ENCODE measurements at regions not wholly inside any gene's neighbourhood (a gene's known extent, or its start where the extent isn't known, plus 50 kb on each side); places are given as distances from the start of the nearest gene placed in this dataset.

DNA sequence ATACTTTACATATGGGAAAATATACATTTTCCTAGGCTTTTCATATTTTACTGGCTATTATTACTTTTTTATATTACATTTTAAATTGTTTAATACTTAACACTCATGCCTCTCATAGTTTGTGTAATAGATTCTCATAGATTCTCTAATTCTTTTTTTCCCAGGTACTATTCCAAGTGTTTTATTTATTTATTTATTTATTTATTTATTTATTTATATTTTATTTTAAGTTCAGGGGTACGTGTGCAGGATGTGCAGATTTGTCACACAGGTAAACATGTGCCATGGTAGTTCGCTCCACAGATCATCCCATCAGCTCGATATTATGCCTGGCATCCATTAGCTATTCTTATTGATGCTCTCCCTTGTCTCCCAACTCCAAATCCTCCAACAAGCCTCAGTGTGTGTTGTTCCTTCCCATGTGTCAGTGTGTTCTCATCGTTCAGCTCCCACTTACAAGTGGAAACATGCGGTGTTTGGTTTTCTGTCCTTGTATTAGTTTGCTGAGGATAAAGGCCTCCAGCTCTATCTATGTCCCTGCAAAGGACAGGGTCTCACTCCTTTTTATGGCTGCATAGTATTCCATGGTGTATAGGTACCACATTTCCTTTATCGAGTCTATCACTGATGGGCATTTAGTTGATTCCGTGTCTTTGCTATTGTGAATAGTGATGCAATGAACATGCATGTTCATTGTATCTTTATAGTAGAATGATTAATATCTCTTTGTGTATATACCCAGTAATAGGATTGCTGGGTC is 205.4 kb upstream of the P2RY1 start:
- TF ChIP-seq SUZ12 (IDR thresholded peaks at IDR 0.05; ENCODE audit: extremely low read depth, insufficient read depth, insufficient read length) (no peak), YY1 (IDR thresholded peaks at IDR 0.05; ENCODE audit: insufficient read depth, insufficient read length) (no peak), ZNF274 (IDR thresholded peaks at IDR 0.05; ENCODE audit: low read depth, low read length) (no peak)
- Histone ChIP-seq H3K9me3 (ENCODE audit: insufficient read depth, low read length) (0 out of 2 replicates have a peak, but pooled peaks cover 4% of the 10 kb centered on the region), H3K9ac (ENCODE audit: insufficient read length, low read depth) (no peak overlapping the region), H3K4me3 (ENCODE audit: insufficient read length, low read depth) (no peak overlapping the region), H3K4me1 (ENCODE audit: insufficient read depth, insufficient read length) (no peaks in the 10 kb centered on the region), H3K27me3 (ENCODE audit: insufficient read depth, insufficient read length) (no peaks in the 10 kb centered on the region), H3K36me3 (ENCODE audit: insufficient read depth, insufficient read length, low read length) (no peaks in the 10 kb centered on the region)
- no peak for DNase-seq (ENCODE audit: low read depth, low spot score)

GRCh38 chr3:152635389-152635788 is 199.5 kb upstream of the P2RY1 start:
- TF ChIP-seq ZNF274 (IDR thresholded peaks at IDR 0.05; ENCODE audit: low read depth, low read length) (no peak), SUZ12 (IDR thresholded peaks at IDR 0.05; ENCODE audit: extremely low read depth, insufficient read depth, insufficient read length) (no peak), YY1 (IDR thresholded peaks at IDR 0.05; ENCODE audit: insufficient read depth, insufficient read length) (no peak)
- no peak overlapping the region for H3K4me3 ChIP-seq (ENCODE audit: insufficient read length, low read depth)

DNA sequence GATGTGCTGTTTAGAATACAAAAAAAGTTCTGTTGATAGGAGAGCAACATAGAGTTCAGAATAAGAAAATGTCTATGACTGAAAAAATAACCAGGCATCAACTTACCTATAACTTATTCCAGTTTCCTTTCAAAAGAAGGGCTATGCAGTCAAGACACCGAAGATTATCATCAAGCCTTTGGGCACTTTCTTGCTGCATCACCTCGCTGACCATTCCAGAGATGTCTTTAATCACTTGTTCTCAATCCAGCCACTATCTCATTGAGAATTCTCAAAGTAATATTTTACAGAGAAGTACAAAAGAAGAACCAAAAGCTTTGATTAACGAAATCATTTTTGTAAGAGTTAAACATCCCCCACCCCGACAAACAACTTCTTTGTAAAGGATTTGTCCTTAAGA is 198.3 kb upstream of the P2RY1 start:
- Histone ChIP-seq H3K4me3 (ENCODE audit: insufficient read length, low read depth) (no peak overlapping the region), H3K4me1 (ENCODE audit: insufficient read depth, insufficient read length) (no peaks in the 10 kb centered on the region), H3K9me3 (ENCODE audit: insufficient read depth, low read length) (no peaks in the 10 kb centered on the region), H3K36me3 (ENCODE audit: insufficient read depth, insufficient read length, low read length) (no peaks in the 10 kb centered on the region), H3K27me3 (ENCODE audit: insufficient read depth, insufficient read length) (no peaks in the 10 kb centered on the region), H3K9ac (ENCODE audit: insufficient read length, low read depth) (no peak overlapping the region)
- DNase-seq (ENCODE audit: low read depth, low spot score): no peak
- no peak for TF ChIP-seq SUZ12 (IDR thresholded peaks at IDR 0.05; ENCODE audit: extremely low read depth, insufficient read depth, insufficient read length)
- no peak for TF ChIP-seq YY1 (IDR thresholded peaks at IDR 0.05; ENCODE audit: insufficient read depth, insufficient read length)
- no peak for TF ChIP-seq ZNF274 (IDR thresholded peaks at IDR 0.05; ENCODE audit: low read depth, low read length)

More at GRCh38 chr3:152635389-152635788, 199.5 kb upstream of the P2RY1 start:
- Histone ChIP-seq H3K36me3 (ENCODE audit: insufficient read depth, insufficient read length, low read length) (no peaks in the 10 kb centered on the region), H3K9me3 (ENCODE audit: insufficient read depth, low read length) (no peaks in the 10 kb centered on the region), H3K27me3 (ENCODE audit: insufficient read depth, insufficient read length) (no peaks in the 10 kb centered on the region), H3K9ac (ENCODE audit: insufficient read length, low read depth) (no peak overlapping the region), H3K4me1 (ENCODE audit: insufficient read depth, insufficient read length) (no peaks in the 10 kb centered on the region)
- no peak for DNase-seq (ENCODE audit: low read depth, low spot score)

GRCh38 chr3:152638214-152638613 is 196.7 kb upstream of the P2RY1 start:
- Histone ChIP-seq H3K9ac (ENCODE audit: insufficient read length, low read depth) (no peak overlapping the region), H3K9me3 (ENCODE audit: insufficient read depth, low read length) (no peaks in the 10 kb centered on the region), H3K4me3 (ENCODE audit: insufficient read length, low read depth) (no peak overlapping the region), H3K36me3 (ENCODE audit: insufficient read depth, insufficient read length, low read length) (no peaks in the 10 kb centered on the region), H3K4me1 (ENCODE audit: insufficient read depth, insufficient read length) (no peaks in the 10 kb centered on the region), H3K27me3 (ENCODE audit: insufficient read depth, insufficient read length) (no peaks in the 10 kb centered on the region)
- no peak for DNase-seq (ENCODE audit: low read depth, low spot score)
- no peak for TF ChIP-seq ZNF274 (IDR thresholded peaks at IDR 0.05; ENCODE audit: low read depth, low read length)
- no peak for TF ChIP-seq SUZ12 (IDR thresholded peaks at IDR 0.05; ENCODE audit: extremely low read depth, insufficient read depth, insufficient read length)
- no peak for TF ChIP-seq YY1 (IDR thresholded peaks at IDR 0.05; ENCODE audit: insufficient read depth, insufficient read length)

GRCh38 chr3:152638707-152639450 is 196.1 kb upstream of the P2RY1 start:
- TF ChIP-seq YY1 (IDR thresholded peaks at IDR 0.05; ENCODE audit: insufficient read depth, insufficient read length): no peak
- TF ChIP-seq ZNF274 (IDR thresholded peaks at IDR 0.05; ENCODE audit: low read depth, low read length): no peak
- no peak for TF ChIP-seq SUZ12 (IDR thresholded peaks at IDR 0.05; ENCODE audit: extremely low read depth, insufficient read depth, insufficient read length)
- Histone ChIP-seq H3K36me3 (ENCODE audit: insufficient read depth, insufficient read length, low read length) (no peaks in the 10 kb centered on the region), H3K9me3 (ENCODE audit: insufficient read depth, low read length) (no peaks in the 10 kb centered on the region), H3K27me3 (ENCODE audit: insufficient read depth, insufficient read length) (no peaks in the 10 kb centered on the region), H3K4me3 (ENCODE audit: insufficient read length, low read depth) (no peak overlapping the region), H3K9ac (ENCODE audit: insufficient read length, low read depth) (no peak overlapping the region), H3K4me1 (ENCODE audit: insufficient read depth, insufficient read length) (no peaks in the 10 kb centered on the region)
- no peak for DNase-seq (ENCODE audit: low read depth, low spot score)

DNA sequence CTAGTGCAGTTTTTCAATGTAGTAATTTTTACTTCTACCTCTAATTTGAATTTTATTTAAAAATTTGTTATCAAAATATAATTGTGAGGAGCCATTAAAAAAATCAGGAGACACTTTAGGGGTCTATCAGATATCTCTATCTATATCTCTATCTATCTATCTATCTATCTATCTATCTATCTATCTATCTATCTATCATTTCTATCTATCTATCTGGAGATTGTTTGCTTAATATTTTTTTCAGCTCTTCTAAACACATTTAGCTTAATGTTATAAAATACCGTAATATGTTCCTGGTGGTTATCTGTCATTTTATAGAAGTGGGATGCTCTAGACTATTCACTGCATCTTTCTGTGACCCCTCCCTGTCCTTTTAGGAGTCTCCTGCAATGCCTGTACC is 193.7 kb upstream of the P2RY1 start:
- no peak overlapping the region for H3K4me3 ChIP-seq (ENCODE audit: insufficient read length, low read depth)

DNA sequence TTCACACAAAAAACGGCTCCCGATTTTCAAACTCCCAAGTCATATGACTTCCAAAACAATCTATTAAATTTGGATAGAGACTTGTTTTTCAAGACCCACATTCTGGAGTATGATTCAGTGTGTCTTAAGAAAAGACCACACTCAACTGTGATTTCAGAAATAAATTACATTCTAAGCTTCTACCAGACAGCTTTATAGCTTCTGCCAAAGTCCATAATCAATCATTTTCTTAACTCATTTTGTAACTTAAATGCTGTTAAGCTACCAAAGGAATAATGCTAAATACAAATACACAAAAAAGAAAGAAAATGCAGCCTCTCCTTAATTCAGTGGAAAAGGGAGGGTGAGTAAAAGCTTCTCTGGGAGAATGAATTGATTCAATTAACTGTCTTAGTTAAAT is 192.3 kb upstream of the P2RY1 start:
- Histone ChIP-seq H3K9ac (ENCODE audit: insufficient read length, low read depth) (no peak overlapping the region), H3K9me3 (ENCODE audit: insufficient read depth, low read length) (no peaks in the 10 kb centered on the region; the same call in 1 of the 2 replicates), H3K27me3 (ENCODE audit: insufficient read depth, insufficient read length) (no peaks in the 10 kb centered on the region), H3K4me3 (ENCODE audit: insufficient read length, low read depth) (no peak overlapping the region), H3K4me1 (ENCODE audit: insufficient read depth, insufficient read length) (no peaks in the 10 kb centered on the region), H3K36me3 (ENCODE audit: insufficient read depth, insufficient read length, low read length) (no peaks in the 10 kb centered on the region)
- TF ChIP-seq ZNF274 (IDR thresholded peaks at IDR 0.05; ENCODE audit: low read depth, low read length) (no peak), YY1 (IDR thresholded peaks at IDR 0.05; ENCODE audit: insufficient read depth, insufficient read length) (no peak), SUZ12 (IDR thresholded peaks at IDR 0.05; ENCODE audit: extremely low read depth, insufficient read depth, insufficient read length) (no peak)
- no peak for DNase-seq (ENCODE audit: low read depth, low spot score)

More for the DNA sequence above, 193.7 kb upstream of the P2RY1 start:
- H3K9ac ChIP-seq (ENCODE audit: insufficient read length, low read depth): no peak overlapping the region
- H3K4me1 ChIP-seq (ENCODE audit: insufficient read depth, insufficient read length): no peaks in the 10 kb centered on the region
- no peaks in the 10 kb centered on the region for H3K27me3 ChIP-seq (ENCODE audit: insufficient read depth, insufficient read length)
- no peaks in the 10 kb centered on the region; the same call in 1 of the 2 replicates for H3K9me3 ChIP-seq (ENCODE audit: insufficient read depth, low read length)
- DNase-seq (ENCODE audit: low read depth, low spot score): no peak
- no peaks in the 10 kb centered on the region for H3K36me3 ChIP-seq (ENCODE audit: insufficient read depth, insufficient read length, low read length)
- no peak for TF ChIP-seq YY1 (IDR thresholded peaks at IDR 0.05; ENCODE audit: insufficient read depth, insufficient read length)
- no peak for TF ChIP-seq SUZ12 (IDR thresholded peaks at IDR 0.05; ENCODE audit: extremely low read depth, insufficient read depth, insufficient read length)
- no peak for TF ChIP-seq ZNF274 (IDR thresholded peaks at IDR 0.05; ENCODE audit: low read depth, low read length)
